Small intestine (tissue), 7 donors: ENCODE measurements at regions not wholly inside any gene's neighbourhood (a gene's known extent, or its start where the extent isn't known, plus 50 kb on each side); places are given as distances from the start of the nearest gene placed in this dataset.

Experiments used
- DNase-seq, 2 donors: peaks; one replicate each; pipeline versions ENCODE4 v3.0.0 to v3.0.0-alpha.2; 2013
- FAIRE-seq: peaks from 2 replicates; lab custom pipeline; 2012; peaks lifted over from hg19 to GRCh38; lab: Jason Lieb, UNC
- H3K27ac ChIP-seq, 3 donors: one replicate each; pipeline ENCODE4 v1.5.1; 2013; ENCODE audit warnings: low read length in 2 of 3, mild to moderate bottlenecking in 2 of 3, control low read depth in 1 of 3, inconsistent platforms in 1 of 3, low read depth in 1 of 3, moderate library complexity in 1 of 3
- H3K27me3 ChIP-seq, 3 donors: one replicate each; pipeline ENCODE4 v1.6.1; 2013; ENCODE audit warnings: low read length in 3 of 3, inconsistent platforms in 1 of 3; ENCODE audit not compliant: control insufficient read depth in 3 of 3, insufficient read depth in 3 of 3
- H3K36me3 ChIP-seq, 3 donors: one replicate each; pipeline ENCODE4 v1.6.1; 2013; ENCODE audit warnings: low read length in 3 of 3, inconsistent platforms in 1 of 3, low read depth in 1 of 3, mild to moderate bottlenecking in 1 of 3, moderate library complexity in 1 of 3; ENCODE audit not compliant: control insufficient read depth in 3 of 3, insufficient read depth in 2 of 3
- H3K4me1 ChIP-seq, 3 donors: one replicate each; pipeline ENCODE4 v1.6.1; 2013; ENCODE audit warnings: low read length in 2 of 3, inconsistent platforms in 1 of 3, low read depth in 1 of 3, mild to moderate bottlenecking in 1 of 3, moderate library complexity in 1 of 3; ENCODE audit not compliant: control insufficient read depth in 3 of 3, insufficient read depth in 2 of 3
- H3K4me3 ChIP-seq, 3 donors: one replicate each; pipeline ENCODE4 v1.5.1; 2013; ENCODE audit warnings: low read length in 3 of 3, control low read depth in 1 of 3, inconsistent platforms in 1 of 3, low read depth in 1 of 3, mild to moderate bottlenecking in 1 of 3, moderate library complexity in 1 of 3
- H3K9me3 ChIP-seq, 2 donors: one replicate each; pipeline ENCODE4 v1.6.1; 2013; ENCODE audit warnings: low read depth in 1 of 2, low read length in 1 of 2; ENCODE audit not compliant: control insufficient read depth in 2 of 2, insufficient read depth in 1 of 2
- WGBS, 3 donors: extraction: QIAGEN DNeasy Blood & Tissue Kit; methylation state at CpG; one replicate each; pipeline ENCODE4 v1.1.7; 2013; 5-methylcytosine and 5-hydroxymethylcytosine counted together
- donor health status: healthy with polysubstance abuse.
- donor health status: control.
- donor health status: control.
- donor health status: Bipolar disorder and iron deficiency.
- donor health status: healthy.

DNA sequence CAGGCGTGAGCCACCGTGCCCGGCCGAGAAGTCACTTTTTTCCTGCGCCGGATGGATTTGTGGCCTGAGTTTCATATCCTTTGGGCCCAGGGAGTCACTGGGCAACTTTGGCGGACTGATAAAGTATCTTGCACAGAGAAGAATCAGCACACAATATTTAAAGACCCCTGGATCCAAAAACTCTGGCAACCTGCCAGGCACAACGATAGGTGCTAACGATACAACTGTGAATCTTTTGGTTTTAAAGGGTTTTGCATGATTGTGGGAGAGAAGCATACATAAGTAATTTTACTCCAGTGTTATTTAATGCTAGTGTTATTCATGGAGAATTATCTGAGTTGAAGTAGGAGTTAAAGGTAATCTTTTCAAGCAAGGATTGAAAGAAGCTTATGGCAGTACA, 85.3 kb downstream of the TAF11L14 start:
- 91 to 93% (median 92%) methylated on average over 9 of the region's 9 CpGs for WGBS, 3 donors

DNA sequence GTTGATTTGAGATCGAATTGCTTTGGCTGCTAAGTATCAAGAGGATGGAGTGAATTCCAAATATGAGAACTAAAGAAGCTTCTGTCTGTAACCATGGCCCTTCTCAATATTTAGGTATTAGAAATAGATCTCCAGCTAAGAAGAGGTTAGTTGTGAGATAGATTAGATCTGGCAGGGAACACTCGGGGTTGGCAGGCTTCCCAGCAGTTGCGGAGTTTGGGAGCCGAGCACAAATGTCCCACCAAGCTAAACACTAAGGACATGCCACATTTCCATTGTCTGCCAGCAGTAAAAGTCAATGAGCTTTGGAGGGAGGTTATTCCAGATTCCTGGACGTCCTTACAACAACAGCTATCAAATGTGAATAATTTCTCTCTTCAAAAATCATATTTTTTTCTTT, 85.8 kb downstream of the TAF11L14 start:
- Histone ChIP-seq H3K36me3 (no peaks in the 10 kb centered on the region), H3K27me3 (no peaks in the 10 kb centered on the region), H3K27ac (no peak overlapping the region), H3K9me3 (peaks cover 0 to 9% of the 10 kb centered on the region in 2 donors), H3K4me3 (no peak overlapping the region), H3K4me1 (no peaks in the 10 kb centered on the region)
- no peak for FAIRE-seq
- 55 to 67% (median 65%) methylated on average over 5 of the region's 5 CpGs for WGBS, 3 donors
- no peak for DNase-seq

More for the DNA sequence above, 85.3 kb downstream of the TAF11L14 start:
- FAIRE-seq (no peak), DNase-seq (no peak)
- Histone ChIP-seq H3K27ac (no peak overlapping the region), H3K27me3 (no peaks in the 10 kb centered on the region), H3K36me3 (no peaks in the 10 kb centered on the region), H3K4me1 (no peaks in the 10 kb centered on the region), H3K9me3 (peaks cover 0 to 9% of the 10 kb centered on the region in 2 donors), H3K4me3 (no peak overlapping the region)

DNA sequence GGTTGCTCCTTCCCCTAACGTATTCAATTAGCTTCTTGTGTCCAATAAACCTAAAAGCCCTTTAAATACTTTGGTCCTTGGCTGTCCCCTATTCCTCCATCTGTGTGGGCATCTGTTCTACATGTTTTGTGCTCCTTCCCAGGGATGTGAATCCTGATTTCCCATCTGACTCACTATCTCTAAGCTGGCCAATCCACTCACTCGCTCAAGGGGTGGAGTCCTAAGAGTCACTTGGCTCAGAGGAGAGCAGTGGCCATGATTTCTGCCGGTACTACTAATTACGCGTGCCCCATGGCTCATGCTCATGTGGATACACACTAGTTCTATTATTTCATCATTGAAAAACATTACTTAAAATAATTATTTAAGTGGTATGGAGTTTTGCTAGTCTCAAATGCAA, 89.6 kb downstream of the TAF11L14 start:
- H3K9me3 ChIP-seq, result peaks cover 0 to 6% of the 10 kb centered on the region in 2 donors
- H3K27ac ChIP-seq, result no peak overlapping the region
- H3K4me3 ChIP-seq, result no peak overlapping the region
- FAIRE-seq, result no peak
- DNase-seq, result no peak
- no peaks in the 10 kb centered on the region for H3K4me1 ChIP-seq
- 65 to 72% (median 67%) methylated on average over 5 of the region's 5 CpGs for WGBS, 3 donors
- no peaks in the 10 kb centered on the region for H3K36me3 ChIP-seq
- no peaks in the 10 kb centered on the region for H3K27me3 ChIP-seq

DNA sequence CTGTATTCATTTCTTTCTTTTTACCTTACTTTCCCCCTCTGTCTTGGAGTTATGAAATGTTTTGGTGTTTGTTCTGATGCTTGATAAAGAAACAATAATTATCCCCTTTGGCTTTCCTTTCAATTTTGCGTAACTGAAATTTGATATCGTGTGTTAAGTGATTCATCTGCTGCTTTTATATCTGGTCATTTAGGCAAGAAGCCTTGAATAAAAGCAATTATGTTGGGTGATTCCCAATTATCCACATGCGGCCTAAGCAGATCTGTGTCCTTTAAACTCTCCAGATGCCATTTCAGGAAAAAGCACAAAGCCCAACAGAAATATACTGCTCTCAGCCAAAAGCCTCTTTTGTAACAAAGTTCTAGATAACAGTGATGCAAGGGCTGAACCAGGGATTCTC, 92.8 kb downstream of the TAF11L14 start:
- H3K4me3 ChIP-seq, result no peak overlapping the region

DNA sequence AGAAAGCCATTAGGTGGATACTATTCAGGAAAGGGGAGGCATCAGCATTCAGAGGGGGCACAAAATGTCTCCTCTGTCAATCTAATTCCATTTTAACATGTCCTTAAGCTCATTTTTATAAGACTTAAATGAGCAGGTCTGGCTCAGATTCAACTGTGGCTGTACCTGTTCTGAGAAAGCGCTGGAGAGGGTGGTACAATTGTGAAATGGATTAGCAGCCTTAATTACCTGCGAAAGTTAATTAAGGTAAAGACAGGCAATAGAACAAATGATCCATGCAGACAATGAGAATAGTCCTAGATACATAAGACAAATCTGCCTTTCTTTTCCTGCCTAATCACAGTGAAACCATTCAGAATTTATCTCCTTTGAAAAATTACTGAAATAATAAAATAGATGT, 96.2 kb downstream of the TAF11L14 start:
- DNase-seq, result no peak
- WGBS, 3 donors, result 85 to 93% (median 86%) methylated on average over 2 of the region's 2 CpGs
- no peak for FAIRE-seq
- H3K4me3 ChIP-seq, result no peak overlapping the region
- H3K36me3 ChIP-seq, result no peaks in the 10 kb centered on the region
- H3K9me3 ChIP-seq, result no peaks in the 10 kb centered on the region
- H3K4me1 ChIP-seq, result no peaks in the 10 kb centered on the region
- no peaks in the 10 kb centered on the region for H3K27me3 ChIP-seq
- H3K27ac ChIP-seq, result no peak overlapping the region

More for the DNA sequence above, 92.8 kb downstream of the TAF11L14 start:
- no peaks in the 10 kb centered on the region for H3K4me1 ChIP-seq
- H3K27ac ChIP-seq, result no peak overlapping the region
- DNase-seq, result no peak
- no peaks in the 10 kb centered on the region for H3K27me3 ChIP-seq
- FAIRE-seq, result no peak
- H3K36me3 ChIP-seq, result no peaks in the 10 kb centered on the region
- 80 to 82% (median 81%) methylated on average over 3 of the region's 3 CpGs for WGBS, 3 donors
- no peaks in the 10 kb centered on the region for H3K9me3 ChIP-seq

DNA sequence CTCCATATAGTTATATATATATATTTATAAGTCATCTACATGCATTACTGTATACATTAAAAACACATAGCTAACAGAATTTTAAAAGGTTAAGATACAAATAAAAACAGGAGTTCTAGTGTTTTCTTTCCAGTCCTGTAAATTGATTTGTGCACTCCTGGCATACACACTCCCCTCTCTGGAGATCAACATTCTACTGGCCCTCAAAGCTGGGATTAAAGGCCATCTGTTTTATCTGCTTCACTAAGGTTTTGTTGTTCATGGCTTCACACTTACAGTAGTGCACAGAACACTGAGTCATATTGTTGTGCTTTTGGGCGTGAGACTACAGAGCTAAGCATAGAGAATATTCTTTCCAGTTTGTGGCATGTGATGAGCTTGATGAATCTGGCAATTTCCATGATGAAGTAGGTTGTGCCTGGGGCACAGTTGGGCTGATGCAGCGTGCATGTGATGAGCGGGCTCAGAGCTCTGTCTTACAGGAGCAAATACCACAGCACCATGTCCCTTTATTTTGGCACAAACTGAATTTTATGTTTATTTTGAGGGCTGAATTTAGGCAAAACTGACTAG, 98.2 kb downstream of the TAF11L14 start:
- no peak for DNase-seq
- Histone ChIP-seq H3K36me3 (no peaks in the 10 kb centered on the region), H3K27me3 (no peaks in the 10 kb centered on the region), H3K4me1 (no peaks in the 10 kb centered on the region), H3K4me3 (no peak overlapping the region), H3K27ac (no peak overlapping the region), H3K9me3 (no peaks in the 10 kb centered on the region)
- FAIRE-seq, result no peak
- 64 to 79% (median 79%) methylated on average over 3 of the region's 3 CpGs for WGBS, 3 donors

DNA sequence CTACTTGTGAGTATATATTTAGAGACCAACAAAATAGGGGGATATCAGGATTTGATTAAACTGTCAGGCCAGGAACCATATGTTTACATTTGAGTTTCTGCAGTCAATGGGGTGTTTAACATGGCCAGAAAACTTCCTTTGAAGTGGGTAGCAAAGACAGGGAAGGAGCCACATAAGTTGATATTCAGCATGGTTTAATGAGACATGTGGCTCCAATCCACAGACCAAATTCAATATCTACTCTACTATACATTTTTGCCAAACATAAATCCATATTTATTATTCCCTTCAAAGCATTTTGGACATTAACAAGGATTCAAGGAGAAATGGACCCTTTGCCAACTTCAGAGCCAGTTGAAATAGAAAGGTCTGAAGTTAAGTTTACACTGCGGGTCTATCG, 99.8 kb downstream of the TAF11L14 start:
- Histone ChIP-seq H3K4me1 (no peaks in the 10 kb centered on the region), H3K27me3 (no peaks in the 10 kb centered on the region), H3K4me3 (no peak overlapping the region), H3K9me3 (no peaks in the 10 kb centered on the region), H3K27ac (no peak overlapping the region), H3K36me3 (no peaks in the 10 kb centered on the region)
- 52 to 83% (median 66%) methylated on average over 2 of the region's 2 CpGs for WGBS, 3 donors
- no peak for DNase-seq
- no peak for FAIRE-seq

DNA sequence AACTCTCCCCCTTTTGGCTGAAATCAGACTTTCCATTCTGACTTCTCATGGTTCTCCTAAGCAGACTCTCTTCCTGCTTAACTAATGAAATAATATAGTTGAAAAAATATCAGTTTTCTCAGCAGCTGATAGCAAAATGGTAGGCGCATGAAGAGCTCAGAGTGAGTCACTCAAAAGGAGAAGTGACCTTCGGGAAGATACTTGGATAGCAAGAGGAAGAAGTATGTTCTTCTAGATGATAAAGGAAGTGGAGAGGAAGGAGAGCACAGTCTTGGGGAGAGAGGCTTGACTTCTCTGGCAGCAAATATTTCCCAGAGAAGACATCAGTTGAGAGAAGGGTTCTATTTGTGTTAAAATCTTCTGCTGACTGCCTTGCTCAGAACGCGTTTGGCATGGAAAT, 101.5 kb downstream of the TAF11L14 start:
- DNase-seq (no peak), FAIRE-seq (no peak)
- no peaks in the 10 kb centered on the region for H3K4me1 ChIP-seq
- H3K4me3 ChIP-seq, result no peak overlapping the region
- no peaks in the 10 kb centered on the region for H3K9me3 ChIP-seq
- no peaks in the 10 kb centered on the region for H3K27me3 ChIP-seq
- no peaks in the 10 kb centered on the region for H3K36me3 ChIP-seq
- WGBS, 3 donors, result 74 to 82% (median 76%) methylated on average over 4 of the region's 4 CpGs
- H3K27ac ChIP-seq, result no peak overlapping the region

DNA sequence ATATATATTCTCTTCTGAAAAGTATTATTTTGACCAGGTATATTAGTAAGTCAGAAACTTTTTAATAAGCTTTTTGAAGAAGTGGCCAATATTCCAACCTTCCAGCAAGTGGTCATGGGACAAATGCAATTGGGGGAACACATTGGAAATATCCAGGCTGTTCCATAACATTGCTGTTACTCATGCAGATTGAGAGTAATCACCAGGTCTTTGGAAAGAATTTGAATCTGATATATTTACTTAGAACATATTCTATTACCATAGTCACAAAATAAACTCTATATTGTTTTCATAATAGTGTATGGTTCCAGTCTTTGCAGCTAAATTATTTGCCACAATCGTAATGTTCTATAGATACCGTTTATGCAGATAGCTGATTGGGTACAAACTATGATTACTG, 102.8 kb downstream of the TAF11L14 start:
- Histone ChIP-seq H3K36me3 (no peaks in the 10 kb centered on the region), H3K4me1 (no peaks in the 10 kb centered on the region), H3K9me3 (no peaks in the 10 kb centered on the region), H3K4me3 (no peak overlapping the region), H3K27ac (no peak overlapping the region), H3K27me3 (no peaks in the 10 kb centered on the region)
- DNase-seq (no peak), FAIRE-seq (no peak)
- 89 to 95% (median 93%) methylated on average over 2 of the region's 2 CpGs for WGBS, 3 donors
